GM19328 (cell line): ENCODE measurements at regions not wholly inside any gene's neighbourhood (a gene's known extent, or its start where the extent isn't known, plus 50 kb on each side); places are given as distances from the start of the nearest gene placed in this dataset.
"Not testable (repeated sequence)": the region's sequence is repeated elsewhere in the genome, so short reads cannot be mapped to it uniquely, and the experiment has no call there.

ENCODE experiments used
- ATAC-seq: cut with Tn5 transposase; IDR thresholded peaks from one replicate; pipeline ENCODE4 v1.9.1; 2021; ENCODE audit warnings: mild to moderate bottlenecking, moderate library complexity; ENCODE audit not compliant: unreplicated experiment

DNA sequence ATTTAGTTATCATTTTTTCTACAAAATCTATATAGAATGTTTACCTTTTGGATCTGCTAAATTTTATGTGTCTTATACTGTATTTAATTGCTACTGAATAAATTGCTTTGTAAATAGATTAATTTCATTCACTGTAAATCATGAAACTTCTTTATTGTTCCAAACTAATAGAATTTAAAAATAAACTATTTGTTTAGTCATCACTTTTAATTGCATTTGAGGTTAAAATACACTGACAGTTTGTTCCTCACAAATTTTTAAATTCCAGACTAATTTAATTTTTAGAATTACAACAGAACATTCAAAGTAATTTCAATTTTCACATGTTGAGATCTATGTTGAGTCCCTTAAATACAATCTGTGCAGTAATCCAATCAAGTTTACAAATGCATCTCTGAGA, 1633.2 kb upstream of the NUDT12 start:
- no peak for ATAC-seq

DNA sequence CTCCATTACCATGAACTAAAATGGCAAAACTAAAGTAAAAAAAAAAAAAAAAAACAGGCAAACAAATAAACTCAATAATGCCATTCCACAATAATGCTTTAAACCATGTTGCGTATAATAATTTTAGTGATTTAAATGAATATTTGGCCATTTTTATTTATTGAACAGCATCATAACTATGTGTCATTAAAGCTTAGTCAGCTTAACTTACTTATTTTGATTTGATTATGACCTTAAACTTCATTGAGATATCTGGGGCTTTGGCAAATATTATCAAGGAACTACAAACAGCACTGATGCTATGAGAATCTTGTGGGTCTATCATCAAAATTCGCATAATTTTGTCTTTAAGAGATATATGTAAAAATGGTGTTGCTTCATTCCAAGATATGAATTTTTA, 1610.3 kb upstream of the NUDT12 start:
- no peak for ATAC-seq

DNA sequence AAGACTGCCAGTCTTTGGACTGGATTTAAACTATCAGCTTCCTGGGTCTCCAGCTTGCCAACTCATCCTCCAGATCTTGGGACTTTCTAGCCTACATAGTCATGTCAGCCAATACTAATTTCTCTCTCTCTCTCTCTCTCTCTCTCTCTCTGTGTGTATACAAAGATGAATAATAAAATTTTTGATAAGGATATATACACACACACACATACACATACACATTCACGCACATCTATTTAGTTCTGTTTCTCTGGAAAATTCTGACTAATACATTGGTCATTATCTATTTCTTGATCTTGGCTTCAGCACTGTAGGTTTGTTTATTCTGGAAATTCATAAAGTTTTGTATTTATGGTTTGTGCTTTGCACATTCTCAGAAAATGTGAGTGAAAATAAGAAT, 1606.2 kb upstream of the NUDT12 start:
- ATAC-seq, result no peak

DNA sequence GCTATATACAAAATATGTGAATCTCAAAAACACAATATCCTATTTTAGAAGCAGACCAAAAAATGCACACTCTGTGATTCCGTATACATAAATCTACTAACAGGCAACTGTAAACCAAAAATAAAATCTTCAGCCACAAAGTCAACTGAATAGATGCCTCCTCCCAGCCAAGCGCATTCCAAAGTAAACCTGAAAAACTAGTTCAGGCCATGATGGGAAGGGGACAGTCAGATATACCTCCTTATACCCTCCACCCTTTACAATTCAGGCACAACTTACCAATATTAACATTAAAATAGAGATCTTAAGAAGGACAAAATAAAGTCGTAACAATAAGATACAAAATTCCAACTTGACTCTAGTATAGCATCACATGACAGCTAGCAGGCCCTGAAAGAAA, 1604.5 kb upstream of the NUDT12 start:
- ATAC-seq, result no peak

DNA sequence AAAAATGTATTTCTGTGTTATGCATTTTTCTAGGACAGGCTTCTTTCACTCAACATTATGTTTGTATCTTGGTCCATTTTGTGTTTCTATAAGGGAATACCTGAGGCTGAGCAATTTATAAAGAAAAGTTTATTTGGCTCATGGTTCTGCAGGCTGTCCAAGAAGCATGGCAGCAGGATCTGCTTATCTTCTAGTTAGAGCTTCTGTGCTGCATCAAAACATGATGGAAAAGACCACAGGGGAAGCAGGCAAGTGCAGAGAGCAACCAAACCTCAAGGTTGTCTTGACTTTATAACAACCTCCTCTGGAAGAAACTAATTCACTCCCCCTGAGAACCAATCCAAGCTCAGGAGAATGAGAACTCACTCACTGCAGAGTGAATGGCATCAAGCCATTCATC, 1601.0 kb upstream of the NUDT12 start:
- ATAC-seq, result no peak

DNA sequence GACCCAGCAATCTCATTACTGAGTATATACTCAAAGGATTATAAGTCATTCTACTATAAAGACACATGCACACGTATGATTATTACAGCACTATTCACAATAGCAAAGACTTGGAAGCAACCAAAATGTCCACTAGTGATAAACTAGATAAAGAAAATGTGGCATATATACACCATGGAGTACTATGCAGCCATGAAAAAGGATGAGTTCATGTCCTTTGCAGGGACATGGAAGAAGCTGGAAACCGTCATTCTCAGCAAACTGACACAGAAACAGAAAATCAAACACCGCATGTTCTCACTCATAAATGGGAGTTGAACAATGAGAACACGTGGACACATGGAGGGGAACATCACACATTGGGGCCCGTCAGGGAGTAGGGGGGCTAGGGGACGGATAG, 1600.0 kb upstream of the NUDT12 start:
- not testable (repeated sequence) for ATAC-seq

DNA sequence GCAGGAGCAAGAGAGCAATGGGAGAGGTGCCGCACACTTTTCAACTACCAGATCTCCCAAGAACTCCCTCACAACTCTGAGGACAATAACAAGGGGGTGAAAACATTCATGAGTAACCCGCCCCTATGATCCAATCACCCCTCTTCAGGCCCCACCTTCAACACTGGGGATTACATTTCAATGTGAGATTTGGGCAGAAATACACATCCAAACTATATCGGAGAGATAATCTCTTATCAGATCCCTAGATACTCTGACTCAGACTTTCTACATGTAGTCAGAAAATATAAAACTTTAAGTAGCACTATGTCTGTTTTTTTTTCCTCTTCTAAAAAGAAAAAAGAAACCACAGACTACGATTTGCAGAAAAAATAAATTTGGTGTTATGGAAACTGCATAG, 1595.9 kb upstream of the NUDT12 start:
- no peak for ATAC-seq

DNA sequence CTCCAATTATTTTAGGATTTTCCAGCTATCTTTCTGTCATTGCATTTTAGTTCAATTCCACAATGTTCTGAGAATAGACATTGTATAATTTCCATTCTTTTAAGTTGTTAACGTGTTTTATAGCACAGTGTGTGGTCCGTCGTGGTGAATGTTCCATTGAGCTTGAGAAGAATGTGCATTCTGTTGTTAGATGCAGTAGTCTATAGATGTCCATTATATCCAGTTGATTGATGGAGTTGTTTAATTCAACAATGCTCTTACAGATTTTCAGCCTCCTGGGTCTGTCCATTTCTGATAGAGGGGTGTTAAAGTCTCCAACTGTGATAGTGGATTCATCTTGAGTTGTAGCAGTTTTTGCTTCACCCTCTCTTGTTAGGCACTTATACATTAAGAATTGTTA, 1587.7 kb upstream of the NUDT12 start:
- no peak for ATAC-seq

DNA sequence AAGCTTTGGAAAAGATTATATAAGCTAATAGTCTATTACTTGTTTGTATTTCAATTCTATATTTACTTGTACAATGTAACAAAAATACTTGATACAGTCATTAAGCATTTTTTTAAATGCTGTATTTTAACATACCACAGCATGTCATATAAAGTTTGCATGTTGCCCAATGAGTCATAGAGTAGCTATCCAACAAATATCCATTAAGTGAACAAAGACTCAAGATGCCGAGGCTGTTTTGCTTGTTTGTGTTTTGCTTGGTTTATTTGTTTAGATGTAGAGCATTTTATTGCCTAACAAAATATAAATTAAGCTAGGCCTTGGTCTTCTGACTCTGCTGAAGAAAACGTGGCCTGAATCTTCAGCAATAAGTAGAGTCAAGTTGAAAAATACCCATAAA, 1584.3 kb upstream of the NUDT12 start:
- no peak for ATAC-seq

DNA sequence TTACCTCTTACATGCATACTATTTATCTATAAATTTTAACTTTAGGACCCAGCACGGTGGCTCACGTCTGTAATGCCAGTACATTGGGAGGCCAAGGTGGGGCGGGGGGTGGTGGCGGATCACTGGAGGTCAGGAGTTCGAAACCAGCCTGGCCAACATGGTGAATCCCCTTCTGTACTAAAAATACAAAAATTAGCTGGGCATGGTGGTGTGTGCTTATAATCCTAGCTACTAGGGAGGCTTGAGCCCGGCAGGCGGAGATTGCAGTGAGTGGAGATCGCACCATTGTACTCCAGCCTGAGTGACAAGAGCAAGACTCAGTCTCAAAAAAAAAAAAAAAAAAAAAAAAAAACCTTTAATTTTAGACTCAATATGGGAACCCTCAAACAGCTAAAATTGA, 1582.6 kb upstream of the NUDT12 start:
- ATAC-seq, result no peak

DNA sequence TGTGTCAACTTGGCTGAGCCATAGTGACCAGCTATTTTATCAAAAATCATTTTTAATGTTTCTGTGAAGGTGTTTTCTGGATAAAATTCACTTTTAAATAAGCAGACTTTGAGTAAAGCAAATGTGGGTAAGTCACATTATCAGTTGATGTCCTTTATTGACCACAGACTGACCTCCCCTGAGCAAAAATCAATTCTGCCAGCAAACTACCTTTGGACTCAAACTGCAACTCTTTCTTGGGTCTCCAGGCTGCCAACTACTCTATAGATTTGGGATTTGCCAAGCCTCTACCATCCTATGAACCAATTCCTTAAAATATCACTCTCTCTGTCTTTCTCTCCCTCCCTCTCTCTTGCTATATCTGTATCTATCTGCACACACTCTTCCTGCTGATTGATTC, 1571.7 kb upstream of the NUDT12 start:
- ATAC-seq, result no peak

DNA sequence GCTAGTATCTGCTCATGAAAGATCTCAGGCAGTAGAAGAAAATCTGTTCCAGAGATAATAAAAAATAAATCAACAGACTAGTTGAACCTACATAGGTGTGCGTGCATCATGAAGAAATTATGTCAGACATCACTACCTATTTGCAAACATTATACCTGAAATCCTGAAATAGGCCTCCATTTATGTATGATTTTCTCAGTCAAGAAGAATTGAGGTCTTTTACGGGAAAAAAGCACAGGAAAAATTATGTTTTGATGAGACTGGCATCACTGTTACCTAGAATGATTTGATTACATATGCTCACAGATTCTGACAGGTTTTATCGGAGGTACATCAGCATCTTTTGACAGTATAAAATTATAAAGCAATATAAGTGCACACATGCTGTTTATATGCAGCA, 1570.5 kb upstream of the NUDT12 start:
- no peak for ATAC-seq

DNA sequence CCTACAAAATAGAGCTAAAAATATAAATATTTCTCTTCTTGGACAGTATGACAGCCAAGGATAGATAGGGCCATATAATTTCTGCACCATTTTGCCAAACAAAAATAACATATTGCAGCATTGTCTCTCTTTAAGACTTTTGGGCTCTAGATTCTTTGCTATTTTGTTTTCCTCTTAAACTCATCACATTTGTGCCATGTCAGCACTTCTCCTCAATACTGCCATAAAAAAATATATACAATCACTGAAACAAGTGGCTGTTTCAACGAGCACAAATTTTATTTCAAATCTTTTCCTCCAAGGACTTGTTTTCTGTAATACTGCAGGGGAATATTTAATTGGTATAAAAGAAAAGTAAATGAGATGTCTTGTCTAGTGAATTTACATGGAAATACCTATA, 1570.0 kb upstream of the NUDT12 start:
- no peak for ATAC-seq

DNA sequence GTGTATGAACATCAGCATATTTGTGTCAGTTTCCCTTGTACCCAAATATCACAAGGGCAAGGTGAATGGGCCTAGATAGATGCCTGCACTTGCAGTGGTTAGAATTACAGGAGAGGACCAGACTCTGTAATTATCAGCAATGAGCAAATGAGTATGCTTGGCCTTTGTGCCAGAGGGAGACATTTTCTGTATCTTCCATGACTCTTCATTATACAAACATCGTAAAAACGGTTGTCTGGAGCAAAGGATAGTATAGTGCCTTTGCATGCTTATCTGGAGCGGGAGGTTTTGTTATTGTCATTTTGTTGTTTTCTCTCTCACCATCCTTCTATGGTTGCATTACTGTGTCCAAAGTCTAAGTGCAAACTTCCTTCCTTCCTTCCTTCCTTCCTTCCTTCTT, 1568.5 kb upstream of the NUDT12 start:
- ATAC-seq, result no peak

DNA sequence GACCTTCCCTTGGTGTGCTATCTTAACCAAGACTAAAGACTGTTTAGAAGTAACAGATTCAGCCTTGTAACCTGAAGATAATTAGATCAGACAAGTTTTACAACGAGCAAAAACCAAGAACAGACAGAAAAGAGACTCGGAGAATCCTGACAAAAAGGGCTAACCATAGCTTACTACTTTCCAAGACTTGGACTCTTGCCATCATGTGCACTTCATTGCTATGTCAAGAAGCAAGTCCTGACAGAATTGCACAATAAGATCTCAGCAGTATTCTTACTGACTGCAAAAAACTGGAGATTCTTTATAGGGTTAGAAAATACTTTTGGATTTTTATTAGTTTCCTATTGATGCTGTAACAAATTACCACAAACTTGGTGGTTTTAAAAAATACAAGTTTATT, 1539.0 kb upstream of the NUDT12 start:
- no peak for ATAC-seq

DNA sequence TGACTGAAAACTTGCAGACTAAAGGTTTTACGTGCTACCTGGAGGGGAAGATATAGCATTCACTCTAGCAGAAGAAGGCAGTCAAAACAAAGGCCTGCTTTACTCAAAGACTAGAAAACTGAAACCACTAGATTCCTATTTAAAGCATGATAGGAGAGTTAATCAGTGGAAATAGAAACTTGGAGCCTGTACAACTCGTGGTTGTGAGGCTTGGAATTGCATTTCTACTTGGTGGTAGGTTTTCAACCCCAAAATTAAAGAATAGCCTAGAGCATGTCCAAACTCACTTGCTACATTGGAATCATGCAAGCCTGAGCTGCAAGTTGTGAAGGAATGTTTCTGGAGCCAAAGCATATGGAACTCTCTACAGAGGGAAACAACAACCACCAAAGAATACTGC, 1526.4 kb upstream of the NUDT12 start:
- no peak for ATAC-seq

DNA sequence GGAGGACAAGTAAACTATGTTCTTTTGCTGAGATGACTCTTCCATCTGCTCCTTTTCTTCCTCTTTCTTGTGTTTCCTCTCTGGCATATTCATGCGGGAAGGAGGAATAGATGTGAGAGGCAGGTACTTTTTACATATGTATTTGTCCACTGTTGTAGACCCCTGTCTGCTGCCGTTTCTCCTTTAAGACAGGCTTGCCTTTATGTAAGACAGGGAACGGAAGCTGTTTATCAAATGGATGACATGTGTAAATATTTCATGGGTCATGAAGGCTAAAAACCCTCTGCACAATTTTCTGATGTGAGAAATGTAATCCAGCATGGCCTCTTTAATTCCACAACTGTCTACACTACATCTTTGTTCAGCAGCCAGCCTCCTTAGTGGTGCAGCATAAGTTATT, 1525.5 kb upstream of the NUDT12 start:
- ATAC-seq, result no peak

DNA sequence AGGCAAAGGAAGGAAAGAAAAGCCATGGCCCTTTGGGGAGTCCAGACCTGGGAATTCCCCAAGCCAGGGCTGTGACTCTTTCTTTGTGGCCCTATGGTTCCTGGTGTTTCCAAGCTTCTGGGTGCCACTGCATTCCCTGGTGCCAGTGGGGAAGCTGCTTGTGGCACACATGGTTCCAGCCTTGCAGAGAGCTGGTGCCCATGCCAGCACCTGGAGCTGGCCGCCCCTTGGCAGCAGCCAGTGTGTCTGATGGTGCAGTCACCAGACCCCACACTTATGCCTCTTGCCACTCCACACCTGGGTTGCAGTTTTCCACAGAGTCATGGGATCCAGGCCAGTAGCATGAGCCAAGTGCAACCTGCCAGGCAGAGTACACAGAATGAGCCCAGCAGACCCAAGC, 1495.3 kb upstream of the NUDT12 start:
- ATAC-seq, result no peak

DNA sequence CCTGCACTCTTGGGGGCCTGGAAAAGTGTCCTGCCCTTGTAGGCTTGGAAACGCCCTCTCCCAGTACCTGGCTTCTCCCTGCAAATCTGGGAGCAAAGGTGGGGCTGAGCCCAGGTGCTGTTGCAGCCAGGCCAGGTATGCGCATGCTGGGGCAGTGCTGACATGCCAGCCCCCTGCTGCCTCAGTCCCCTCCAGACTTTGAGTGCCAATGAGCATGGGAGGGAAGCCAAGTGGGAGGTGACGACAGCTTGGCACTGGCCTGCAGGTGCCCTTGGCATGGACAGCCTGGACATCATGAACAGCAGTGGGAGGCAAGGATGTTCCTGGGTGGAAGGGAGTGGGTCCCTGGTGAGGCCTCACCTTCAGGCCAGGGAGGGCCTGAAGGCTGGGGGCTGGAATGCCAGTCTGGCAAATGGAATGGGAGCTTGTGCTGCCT, 1494.4 kb upstream of the NUDT12 start:
- no peak for ATAC-seq

DNA sequence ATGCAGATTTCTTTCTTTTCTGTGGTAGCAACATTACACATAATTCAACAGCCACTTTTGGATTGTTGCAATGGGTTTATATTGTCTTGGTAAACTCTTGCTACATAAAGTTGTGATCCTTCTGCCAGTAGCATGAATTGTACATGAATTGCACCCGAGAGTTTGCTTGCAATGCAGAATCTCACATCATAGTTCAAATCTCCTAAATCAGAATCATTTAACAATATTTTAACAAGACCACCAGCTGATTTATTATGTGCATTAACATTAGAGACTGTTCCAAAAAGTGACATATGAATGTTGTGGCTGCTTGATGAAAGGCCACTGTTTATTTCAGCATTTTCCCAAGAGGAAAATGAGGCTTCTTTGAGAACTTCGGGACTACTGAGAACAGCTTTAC, 1491.8 kb upstream of the NUDT12 start:
- no peak for ATAC-seq

DNA sequence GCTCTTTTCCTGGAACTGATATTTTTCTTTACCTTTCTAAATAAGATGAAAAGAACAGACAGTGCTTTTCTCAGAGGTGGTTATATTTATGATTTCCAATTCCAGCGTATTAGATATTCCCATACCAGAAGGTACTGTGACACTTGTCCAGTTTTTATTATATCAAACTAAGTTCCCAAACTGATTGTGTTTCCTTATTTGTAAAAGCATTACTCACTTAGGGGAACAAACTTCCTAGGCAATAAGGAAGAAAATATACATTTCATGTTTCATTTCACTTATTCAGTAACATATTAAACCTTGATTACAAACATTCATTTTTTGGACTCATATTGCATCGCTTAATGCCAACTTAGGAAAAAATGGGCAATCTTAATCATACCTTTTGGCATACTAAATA, 1480.0 kb upstream of the NUDT12 start:
- ATAC-seq, result no peak

DNA sequence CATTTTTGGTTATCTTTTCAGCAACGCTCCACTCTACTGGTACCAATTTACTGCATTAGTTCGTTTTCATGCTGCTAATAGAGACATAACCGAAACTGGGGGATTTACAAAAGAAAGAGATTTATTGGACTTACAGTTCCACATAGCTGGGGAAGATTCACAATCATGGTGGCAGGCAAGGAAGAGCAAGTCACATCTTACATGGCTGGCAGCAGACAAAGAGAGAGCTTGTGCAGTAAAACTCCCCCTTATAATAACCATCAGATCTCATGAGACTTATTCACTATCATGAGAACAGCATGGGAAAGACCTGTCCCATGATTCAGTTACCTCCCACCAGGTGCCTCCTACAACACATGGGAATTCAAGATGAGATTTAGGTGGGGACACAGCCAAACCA, 1474.2 kb upstream of the NUDT12 start:
- not testable (repeated sequence) for ATAC-seq

DNA sequence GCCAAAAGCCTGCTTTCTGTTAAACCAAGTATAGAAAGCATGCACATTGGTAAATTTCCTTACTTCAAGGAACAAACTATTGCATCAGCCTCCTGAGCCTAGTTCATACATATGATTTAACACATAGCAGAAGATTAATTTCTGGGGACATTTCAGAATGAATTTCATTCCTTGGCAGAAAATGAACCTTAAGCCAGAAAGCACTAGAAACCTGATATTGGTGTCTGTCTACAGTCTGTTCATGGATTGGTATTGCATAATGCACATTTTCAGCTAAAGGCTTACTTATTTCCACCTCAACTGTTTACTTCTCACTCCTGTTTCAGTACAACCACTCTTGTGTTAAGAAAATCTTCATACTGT, 1471.8 kb upstream of the NUDT12 start:
- ATAC-seq, result no peak
